GM18870 (cell line): ENCODE measurements at regions not wholly inside any gene's neighbourhood (a gene's known extent, or its start where the extent isn't known, plus 50 kb on each side); places are given as distances from the start of the nearest gene placed in this dataset.

Source experiments
- ATAC-seq: cut with Tn5 transposase; IDR thresholded peaks from one replicate; pipeline ENCODE4 v1.9.1; 2021; ENCODE audit warnings: moderate library complexity; ENCODE audit not compliant: unreplicated experiment

DNA sequence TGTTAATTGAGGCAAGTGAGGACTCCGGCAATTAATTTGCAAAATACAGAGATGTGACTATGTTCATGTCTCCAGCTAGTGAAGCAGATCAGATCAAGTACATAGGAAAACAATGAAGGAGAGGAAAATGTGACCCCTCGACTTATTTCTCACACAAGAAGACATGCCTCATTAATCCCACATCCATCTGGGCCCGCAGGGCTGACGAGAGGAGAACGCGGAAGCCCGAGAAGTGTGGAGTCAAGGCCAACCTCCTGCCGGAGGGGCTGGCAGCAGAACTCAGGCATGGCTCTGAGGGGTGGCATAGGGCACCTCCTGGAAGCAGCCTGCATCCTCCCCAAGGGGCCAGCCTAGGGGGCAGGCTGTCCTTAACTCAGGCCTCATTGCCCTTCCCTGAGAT is 54.4 kb downstream of the ZNF503 start:
- no peak for ATAC-seq

DNA sequence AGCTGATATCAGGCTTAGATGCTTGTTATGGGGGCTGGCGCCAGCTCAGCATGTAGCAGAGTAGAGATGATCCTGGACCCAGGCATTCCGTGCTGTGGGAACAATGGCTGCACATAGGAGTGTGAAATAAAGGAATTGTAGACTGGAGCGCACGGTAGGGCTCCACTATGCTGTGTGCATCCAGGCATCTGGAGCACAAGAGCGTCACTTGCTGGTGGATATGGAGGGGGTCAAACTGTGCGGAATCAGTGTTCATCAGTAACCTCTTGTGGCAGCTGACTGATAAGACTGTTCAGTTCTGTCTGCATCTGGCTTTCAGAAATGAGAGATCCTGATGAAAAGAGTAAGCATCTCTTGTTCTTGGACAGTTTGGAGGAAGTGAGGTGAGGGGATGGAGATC is 55.8 kb downstream of the ZNF503 start:
- no peak for ATAC-seq

DNA sequence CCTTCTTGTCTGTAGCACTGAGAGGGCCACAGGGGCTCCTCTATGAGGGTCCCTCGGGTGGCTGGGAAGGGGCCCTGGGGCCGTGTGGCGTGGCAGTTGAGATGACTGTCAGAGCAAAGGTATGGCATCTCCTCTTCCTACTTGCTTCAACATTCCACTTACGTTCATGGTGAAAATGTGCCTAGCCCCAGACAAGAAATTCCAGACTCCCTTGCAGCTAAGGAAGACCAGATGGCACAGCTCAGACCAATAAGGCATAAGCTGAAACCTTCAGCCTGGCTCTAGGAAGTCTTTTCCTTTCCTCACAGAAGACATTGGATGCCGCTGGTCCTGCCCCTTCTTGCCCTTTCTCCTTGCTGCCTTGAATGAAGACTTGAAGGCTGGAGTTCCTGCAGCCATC is 57.4 kb downstream of the ZNF503 start:
- ATAC-seq = no peak

DNA sequence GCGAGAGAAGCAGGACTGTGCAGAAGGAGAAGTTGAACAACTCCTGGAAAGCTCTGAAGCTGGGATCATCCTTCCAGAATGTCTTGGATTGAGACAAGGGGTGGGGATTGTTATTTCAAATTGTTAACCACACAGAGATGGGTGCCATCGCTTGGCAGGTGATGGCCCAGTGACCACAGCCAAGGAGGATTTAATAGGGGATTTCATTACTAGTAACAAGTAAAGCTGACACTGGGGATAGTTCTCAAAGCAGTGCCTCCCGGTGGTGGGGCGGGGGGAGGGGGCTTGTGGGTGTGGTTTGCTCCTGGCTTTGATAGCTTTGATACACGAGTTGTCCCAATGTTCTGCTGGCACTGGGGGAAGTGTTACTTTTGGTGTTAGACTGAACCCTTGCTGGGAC is 59.2 kb downstream of the ZNF503 start:
- ATAC-seq = no peak

DNA sequence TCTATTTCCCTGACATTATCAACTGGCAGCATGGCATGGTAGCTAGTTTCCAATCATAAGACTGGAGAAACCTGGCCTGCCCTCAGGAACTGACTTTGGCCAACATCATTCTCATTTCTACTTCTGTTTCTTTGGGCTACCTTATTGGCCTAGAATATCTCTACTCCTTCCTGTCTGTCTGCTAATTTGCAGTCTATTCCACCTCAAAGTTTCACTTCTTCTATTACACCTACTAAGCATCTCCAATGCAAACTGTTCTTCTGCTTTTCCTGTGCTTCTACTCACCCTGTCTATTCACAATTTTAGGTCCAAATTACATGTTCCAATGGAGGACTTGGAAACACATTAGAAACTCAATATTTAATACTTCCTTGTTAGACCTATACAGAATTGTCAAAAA is 65.6 kb downstream of the ZNF503 start:
- peak; percentile 74 for ATAC-seq

DNA sequence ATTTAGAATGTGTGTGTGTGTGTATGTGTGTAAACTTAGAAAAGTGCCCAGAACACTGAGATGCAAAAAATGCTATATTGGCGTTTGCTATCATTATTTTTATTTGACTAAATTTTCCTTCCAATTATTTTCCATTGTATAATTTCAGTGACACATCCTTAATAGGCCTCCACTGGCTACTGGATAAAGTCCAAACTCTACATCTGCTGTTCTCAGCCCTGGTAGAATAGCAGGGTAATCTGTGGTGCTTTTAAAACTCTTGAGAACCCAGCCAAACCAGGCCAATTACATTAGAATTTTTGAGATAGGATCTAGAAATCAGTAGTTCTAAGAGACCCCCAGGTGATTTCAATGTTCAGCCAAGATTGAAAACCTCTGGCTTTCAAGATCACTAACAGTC is 66.4 kb downstream of the ZNF503 start:
- ATAC-seq = no peak

DNA sequence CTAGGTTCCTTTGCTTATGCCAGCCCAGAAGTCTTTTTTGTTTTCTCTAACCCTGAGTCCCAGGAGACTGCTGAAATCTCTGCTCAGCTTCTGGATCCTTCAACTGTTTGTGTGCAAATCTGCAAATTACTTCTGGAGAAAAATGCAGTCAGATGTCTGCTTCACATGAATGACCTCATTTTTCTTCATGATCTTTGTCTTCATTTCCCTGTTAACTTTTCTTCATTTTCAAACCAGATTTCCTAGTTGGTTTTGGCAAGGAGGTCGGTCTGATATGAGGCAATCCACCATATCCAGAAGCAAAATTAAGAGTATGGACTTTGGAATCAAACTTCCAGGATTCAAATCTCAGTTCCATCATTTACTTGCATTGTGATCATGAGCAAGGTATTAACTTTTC is 66.8 kb downstream of the ZNF503 start:
- no peak for ATAC-seq

DNA sequence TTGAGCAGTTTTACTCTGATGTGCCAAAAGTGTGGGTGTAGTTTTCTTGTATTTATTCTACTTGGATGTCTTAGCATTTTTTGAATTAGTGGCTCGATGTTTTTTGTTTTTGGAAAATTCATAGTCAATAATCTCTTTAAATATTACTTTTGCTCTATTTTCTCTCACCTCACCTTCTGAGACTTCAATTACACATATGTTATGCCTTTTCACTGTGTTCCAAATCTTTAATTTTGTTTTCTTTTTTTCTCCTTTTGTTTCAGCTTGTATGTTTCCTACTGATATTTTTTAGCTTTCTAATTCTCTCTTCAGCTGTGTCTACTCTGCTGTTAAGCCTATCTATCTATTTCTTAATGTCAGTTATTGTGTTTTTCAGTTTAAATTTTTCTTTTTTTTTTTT is 69.5 kb downstream of the ZNF503 start:
- no peak for ATAC-seq

DNA sequence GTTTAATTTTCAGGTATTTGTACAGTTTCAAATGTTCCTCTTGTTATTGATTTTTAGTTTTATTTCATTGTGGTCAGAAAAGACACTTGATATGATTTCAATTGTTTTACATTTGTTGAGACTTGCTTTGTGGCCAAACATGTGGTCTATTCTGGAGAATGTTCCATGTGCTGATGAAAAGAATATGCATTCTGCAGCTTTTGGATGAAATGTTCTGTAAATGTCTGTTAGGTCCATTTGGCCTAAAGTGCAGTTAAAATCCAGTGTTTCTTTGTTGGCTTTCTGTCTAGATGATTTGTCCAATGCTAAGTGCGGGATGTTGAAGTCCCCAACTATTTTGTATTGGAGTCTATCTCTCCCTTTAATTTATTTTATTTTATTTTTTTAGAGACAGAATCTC is 70.5 kb downstream of the ZNF503 start:
- no peak for ATAC-seq

DNA sequence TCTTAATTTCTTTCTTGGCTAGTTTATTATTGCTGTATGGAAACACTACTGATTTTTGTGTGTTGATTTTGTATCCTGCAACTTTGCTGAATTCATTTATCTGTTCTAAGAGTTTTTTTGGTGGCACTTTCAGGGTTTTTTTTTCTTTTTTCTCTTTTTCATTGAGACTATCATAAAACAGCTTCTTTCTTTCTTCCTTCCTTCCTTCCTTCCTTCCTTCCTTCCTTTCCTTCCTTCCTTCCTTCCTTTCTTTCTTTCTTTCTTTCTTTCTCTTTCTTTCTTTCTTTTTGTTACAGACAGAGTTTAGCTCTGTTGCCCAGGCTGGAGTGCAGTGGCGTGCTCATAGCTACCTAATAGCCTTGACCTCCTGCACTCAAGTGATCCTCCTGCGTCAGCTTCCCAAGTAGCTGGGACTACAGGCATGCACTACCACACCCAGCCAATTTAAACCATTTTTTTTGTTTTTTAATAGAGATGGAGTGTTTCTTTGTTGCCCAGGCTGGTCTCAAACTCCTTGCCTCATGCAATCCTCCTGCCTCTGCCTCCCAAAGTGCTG is 72.3 kb downstream of the ZNF503 start:
- ATAC-seq = no peak

DNA sequence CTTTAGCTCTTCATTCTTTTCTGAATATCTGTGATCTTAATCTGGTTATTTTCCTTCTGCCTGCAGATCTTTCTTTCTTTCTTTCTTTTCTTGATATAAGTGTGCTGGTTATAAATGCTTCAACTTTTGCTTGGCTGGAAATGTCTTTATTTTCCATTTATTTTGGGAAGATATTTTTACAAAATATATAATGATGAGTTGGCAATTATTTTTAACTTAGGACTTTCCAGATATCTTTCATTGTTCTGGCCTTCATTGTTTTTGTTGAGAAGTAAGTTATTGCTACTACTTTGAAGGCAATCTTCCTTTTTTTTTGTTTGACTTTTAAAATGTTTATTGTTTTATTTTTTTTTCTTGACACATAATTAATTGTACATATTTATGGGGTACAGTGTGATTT is 75.3 kb downstream of the ZNF503 start:
- ATAC-seq = no peak

DNA sequence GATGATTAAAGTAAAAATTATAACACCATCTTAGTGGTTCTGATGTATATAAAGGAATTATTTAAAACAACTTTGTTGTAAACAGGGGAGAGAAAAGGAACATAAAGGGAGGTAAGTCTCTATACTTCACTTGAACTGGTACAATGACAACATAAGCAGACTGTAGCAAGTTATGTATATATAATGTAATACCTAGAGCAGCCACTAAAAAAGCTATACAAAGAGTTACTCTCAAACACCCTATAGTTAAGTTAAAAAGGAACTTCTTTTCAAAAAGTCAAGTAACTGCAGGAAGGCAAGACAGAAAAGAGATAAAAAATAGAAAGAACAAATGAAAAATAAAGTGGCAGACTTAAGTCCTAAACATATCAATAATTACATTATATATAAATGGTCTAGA is 82.3 kb downstream of the ZNF503 start:
- ATAC-seq = no peak

DNA sequence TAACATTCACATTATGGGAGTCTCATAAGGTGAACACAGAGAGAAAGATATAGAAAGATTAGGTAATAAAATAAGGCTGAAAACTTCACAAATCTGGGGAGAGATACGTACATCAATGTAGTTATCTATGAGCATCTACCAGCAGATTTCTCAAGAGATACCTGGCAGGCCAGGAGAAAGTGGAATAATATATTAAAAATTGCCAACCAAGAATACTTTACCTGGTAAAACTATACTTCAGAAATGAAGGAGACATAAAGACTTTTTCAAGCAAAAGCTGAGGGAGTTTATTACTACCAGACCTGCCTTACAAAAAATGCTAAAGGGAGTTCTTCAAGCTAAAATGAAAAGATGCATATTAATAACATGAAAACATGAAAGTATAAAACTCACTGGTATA is 78.8 kb upstream of the COMTD1 start:
- no peak for ATAC-seq

DNA sequence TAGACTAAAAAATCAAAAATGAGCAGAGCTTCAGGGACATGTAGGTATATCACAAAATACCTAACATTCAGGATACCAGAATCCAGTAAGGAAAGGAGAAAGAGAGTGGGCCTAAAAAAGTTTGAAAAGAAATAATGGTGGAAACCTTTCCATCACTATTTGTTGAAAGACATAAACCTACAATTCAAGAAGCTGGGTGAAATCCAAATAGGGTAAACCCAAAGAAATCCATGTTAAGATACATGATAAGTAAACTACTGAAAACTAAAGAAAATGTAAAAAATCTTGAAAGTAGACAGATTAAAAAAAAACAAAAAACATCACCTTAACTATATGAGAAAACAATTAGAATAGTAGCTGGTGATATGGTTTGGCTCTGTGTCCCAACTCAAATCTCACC is 76.7 kb upstream of the COMTD1 start:
- no peak for ATAC-seq

DNA sequence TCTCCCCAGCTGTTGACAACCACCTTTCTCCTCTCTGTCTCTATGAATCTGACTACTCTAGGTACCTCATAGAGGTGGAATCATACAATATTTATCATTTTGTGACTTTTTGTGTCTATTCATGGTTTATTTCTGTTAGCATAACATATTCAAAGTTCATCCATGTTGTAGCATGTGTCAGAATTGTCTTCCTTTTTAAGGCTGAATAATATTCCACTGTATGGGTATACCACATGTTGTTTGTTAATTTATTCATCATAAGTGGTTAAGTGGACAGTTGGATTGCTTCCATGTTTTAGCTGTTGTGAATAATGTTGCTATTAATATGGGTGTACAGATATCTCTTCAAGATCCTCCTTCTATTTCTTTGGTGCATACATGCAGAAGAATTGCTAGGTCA is 69.9 kb upstream of the COMTD1 start:
- no peak for ATAC-seq

DNA sequence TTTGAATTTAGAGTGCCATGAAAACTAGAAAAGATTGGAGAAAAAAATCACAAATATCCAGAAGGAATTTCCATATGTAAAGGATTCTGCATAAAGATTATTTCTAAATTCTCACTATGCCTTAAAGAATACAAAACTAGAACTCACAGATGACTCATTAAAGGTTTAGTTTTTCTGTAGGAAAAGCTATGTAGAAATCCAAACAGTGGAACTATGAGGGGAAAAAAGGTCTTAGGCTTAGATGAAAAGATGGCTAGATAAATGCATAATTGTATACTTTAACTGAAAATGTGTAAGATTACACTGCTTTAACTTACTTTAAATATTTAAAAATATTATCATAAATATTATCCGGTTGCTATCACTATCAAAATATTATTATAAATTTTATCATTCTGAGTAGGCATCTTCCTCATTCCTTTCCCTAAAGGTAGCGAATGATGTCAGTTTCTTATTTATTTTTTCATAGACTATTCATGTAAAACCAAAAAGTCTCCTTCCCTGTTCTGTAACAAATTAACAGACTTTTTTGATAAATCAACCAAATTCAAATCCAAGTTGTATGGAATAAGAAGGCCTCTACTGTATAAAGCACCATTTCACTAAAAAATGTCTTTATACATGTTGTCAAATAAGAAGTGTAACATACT is 69.1 kb upstream of the COMTD1 start:
- ATAC-seq = no peak

DNA sequence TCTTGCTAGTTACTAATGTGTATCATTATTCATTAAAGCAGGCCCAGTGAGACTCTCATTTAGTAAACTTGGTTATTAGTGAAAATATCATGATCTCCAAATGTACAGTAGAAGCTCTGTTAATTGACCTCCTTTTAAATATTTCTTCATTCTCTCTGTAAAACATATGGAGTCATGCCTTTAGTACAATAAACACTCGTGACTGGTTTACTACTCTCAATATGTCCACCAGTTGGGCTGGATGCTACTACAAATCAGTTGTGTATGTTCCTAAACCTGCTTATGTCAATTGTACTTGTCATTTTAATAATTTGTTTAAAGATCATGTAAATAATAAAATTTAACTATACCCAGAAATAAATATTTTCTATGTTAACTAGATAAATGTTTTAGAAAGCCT is 68.6 kb upstream of the COMTD1 start:
- ATAC-seq = no peak

DNA sequence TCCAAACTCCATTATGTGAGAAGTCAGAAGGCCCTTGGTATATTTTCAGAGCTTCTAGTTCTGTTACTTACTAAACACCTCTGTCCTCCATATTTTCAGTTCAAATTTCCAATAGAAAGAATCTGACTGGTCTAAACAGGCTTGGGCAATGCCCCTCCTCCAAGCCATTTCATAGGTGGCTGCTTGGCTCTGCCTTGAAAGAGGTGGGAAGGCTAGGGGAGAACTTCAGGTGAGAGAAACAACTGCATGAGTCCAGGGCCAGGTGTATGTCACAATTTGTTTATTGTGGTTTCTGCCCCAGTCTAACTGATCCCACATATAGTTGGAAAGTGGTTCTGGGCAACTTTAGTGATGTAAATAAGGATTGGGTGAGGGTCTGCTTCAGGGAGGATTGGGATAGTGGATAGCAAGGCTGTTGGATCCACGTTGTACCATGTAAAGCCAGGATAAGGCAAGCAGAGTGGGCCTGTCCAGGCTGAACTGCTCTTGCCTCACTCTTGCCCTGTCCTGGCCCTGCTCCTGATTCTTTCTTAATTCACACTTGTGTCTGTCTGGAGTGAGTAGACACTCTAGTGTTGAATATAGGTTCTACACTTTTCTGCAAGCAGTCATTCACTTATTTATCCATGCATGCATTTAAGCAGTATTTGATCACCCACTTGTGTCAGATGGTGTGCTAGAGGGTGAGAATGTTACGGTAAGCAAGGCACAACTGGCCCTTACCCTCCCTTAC is 67.5 kb upstream of the COMTD1 start:
- ATAC-seq = no peak

DNA sequence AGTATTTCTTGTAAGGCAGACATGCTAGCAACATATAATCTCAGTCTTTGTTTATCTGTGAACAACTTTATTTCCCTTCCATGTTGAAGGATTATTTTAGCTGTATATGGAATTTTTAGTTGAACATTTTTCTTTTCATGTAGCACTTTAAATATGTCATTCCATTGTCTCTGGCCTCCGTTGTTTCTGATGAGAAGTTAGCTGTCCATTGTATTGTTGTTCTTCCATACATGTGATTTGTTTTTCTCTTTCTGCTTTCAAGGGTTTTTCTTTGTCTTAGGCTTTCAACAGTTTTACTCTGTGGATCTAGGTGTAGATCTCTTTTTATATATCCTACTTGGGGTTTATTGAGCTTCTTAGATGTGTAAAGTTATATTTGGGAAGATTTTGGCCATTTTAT is 66.3 kb upstream of the COMTD1 start:
- no peak for ATAC-seq

DNA sequence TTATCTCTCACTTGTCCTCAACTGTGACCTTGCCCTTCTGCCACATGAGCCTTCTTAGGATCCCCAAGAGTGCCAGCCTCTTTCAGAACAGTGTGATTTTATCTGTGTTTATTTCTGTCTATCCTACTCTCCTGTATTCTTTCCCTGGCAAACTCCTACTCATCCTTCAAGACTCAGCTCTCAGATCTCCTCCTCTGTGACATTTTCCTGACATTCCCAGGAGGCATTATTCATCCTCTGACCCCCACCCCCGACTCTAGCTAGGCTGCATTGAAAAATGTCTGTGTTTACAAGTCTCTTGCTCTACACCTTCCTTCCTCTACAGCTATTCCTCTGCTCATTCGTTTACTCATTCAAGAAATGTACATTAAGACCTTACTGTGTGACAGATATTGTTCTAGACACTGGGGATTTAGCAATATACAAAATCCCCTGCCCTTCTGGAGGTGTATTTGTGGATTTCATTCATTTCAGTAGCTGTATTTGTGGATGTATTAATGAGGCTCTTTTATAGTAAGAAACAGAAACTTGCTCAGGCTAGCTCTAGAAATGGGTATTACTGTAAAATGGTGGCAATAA is 61.4 kb upstream of the COMTD1 start:
- ATAC-seq = no peak

DNA sequence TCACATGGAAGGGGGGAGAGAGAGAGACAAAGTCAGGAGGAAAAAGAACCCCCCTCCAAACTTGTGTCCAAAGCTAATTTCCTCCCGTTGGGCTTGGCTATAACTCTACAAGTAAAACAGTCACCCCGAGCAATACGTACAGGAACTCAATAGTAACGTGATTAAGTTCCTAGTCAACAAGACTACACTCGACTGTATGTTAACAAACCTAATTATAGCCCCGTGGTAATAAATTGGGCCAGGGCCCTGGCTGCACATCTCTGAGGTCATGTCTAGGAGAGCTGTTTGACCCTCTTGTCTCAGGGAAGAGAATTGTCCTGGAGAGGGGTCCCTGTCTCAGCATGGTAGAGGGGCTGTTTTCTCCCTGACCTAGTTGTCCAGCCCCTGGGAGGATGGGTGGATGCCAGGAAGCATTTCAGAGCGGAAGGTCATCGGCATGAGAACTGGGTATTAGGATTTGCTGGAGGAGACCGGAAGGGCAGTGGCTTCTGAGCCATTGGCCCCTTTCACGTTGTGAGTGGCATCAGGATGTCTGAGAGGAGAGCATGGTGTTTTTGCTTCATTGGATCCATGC is 60.2 kb upstream of the COMTD1 start:
- no peak for ATAC-seq
